K562 (cell line): ENCODE measurements at regions not wholly inside any gene's neighbourhood (a gene's known extent, or its start where the extent isn't known, plus 50 kb on each side); places are given as distances from the start of the nearest gene placed in this dataset.
A peak's percentile ranks its signal among the peaks of the same experiment; 100 is the strongest.

Source experiments
- ATAC-seq: fragments of 200-7000 bp; cut with Tn5 transposase; 3 replicates; pipeline ENCODE4 v1.9.1; 2020; ENCODE audit warnings: moderate library complexity
- BruUV-seq: library from RNA; stranded (reverse); fragments of 400-500 nt; replicated peaks from 2 replicates; lab custom pipeline; 2021; lab: Mats Ljungman, UMichigan
- CTCF ChIA-PET: fragments of 300-600 bp; formaldehyde crosslinking; extraction: SDS; loops from one replicate; lab custom pipeline; 2021; ENCODE audit warnings: low intra/inter-chr PET ratio; lab: Yijun Ruan, JAX
- POLR2A ChIA-PET: fragments of 300-600, 350-650 bp; sonication (Branson Sonifier 250); formaldehyde crosslinking; extraction: SDS; loops from one replicate; lab custom pipeline; 2021; ENCODE audit warnings: antibody characterized with exemption, inconsistent platforms; lab: Yijun Ruan, JAX
- DNase-seq, 4 experiments: peaks; one replicate each; pipeline versions ENCODE4 v3.0.0 to v3.0.0-alpha.2; 2011 to 2018; ENCODE audit warnings: low spot score in 3 of 4, mixed read lengths in 3 of 4; ENCODE audit errors: extremely low read depth in 1 of 4
- FAIRE-seq: peaks from 2 replicates; lab custom pipeline; 2011; peaks lifted over from hg19 to GRCh38; lab: Jason Lieb, UNC
- H2AFZ ChIP-seq: 2 replicates; pipeline ENCODE4 v1.6.0; 2011; ENCODE audit warnings: low read depth, low read length, control low read depth, inconsistent platforms
- H3K27ac ChIP-seq: fragments of 200-600 bp; 3 replicates; pipeline ENCODE4 v1.8.0; 2011; ENCODE audit warnings: low read depth, mild to moderate bottlenecking, control low read depth, inconsistent platforms, low read length, moderate library complexity, mixed read lengths; ENCODE audit errors: extremely low read depth
- H3K27me3 ChIP-seq, 2 experiments: fragments of 300-600 bp in 1 of 2; 2 replicates in 1 of 2; 3 replicates in 1 of 2; pipeline versions ENCODE4 v1.6.0 to v1.8.0; 2011; ENCODE audit warnings: inconsistent platforms in 2 of 2, low read length in 2 of 2, mild to moderate bottlenecking in 1 of 2, mixed read lengths in 1 of 2, moderate library complexity in 1 of 2; ENCODE audit not compliant: control insufficient read depth in 2 of 2, insufficient read depth in 2 of 2
- H3K36me3 ChIP-seq: fragments of 300-600 bp; 3 replicates; pipeline ENCODE4 v1.8.0; 2011; ENCODE audit warnings: mild to moderate bottlenecking, low read length, inconsistent platforms; ENCODE audit not compliant: control insufficient read depth, insufficient read depth
- H3K4me1 ChIP-seq, 2 experiments: fragments of 200-600 bp in 1 of 2; replicated peaks in 1 of 2; 2 replicates in 1 of 2; 3 replicates in 1 of 2; pipeline versions ENCODE4 v1.5.1 to v1.8.0; 2011; ENCODE audit warnings: inconsistent platforms in 2 of 2, low read length in 2 of 2, mild to moderate bottlenecking in 1 of 2, mixed read lengths in 1 of 2, moderate library complexity in 1 of 2; ENCODE audit not compliant: control insufficient read depth in 2 of 2, insufficient read depth in 2 of 2
- H3K4me2 ChIP-seq: 2 replicates; pipeline ENCODE4 v1.6.1; 2011; ENCODE audit warnings: low read length, control low read depth, inconsistent platforms, mixed read lengths; ENCODE audit not compliant: insufficient read depth
- H3K4me3 ChIP-seq: fragments of 200-600 bp; sonication (generic), shearing (Covaris generic); 2 replicates; pipeline ENCODE4 v1.5.1; 2016; ENCODE audit warnings: control low read depth, inconsistent platforms
- H3K79me2 ChIP-seq: fragments of 200-600 bp; 3 replicates; pipeline ENCODE4 v1.8.0; 2011; ENCODE audit warnings: low read length, inconsistent platforms; ENCODE audit not compliant: control insufficient read depth, insufficient read depth
- H3K9ac ChIP-seq, 2 experiments: 2 replicates each; pipeline versions ENCODE4 v1.6.0 to v1.6.1; 2011; ENCODE audit warnings: low read depth in 2 of 2, low read length in 2 of 2, control low read depth in 1 of 2, inconsistent platforms in 1 of 2, mild to moderate bottlenecking in 1 of 2, mixed read lengths in 1 of 2; ENCODE audit not compliant: insufficient read depth in 1 of 2
- H3K9me1 ChIP-seq: one replicate; pipeline ENCODE4 v1.6.0; 2011; ENCODE audit warnings: inconsistent platforms, mild to moderate bottlenecking, low read length, moderate library complexity; ENCODE audit not compliant: control insufficient read depth, insufficient read depth
- H3K9me3 ChIP-seq: replicated peaks from 2 replicates; pipeline ENCODE4 v1.5.1; 2011; ENCODE audit warnings: low read depth, low read length, inconsistent platforms; ENCODE audit not compliant: control insufficient read depth, insufficient read depth
- H4K20me1 ChIP-seq: replicated peaks from 2 replicates; pipeline ENCODE4 v1.6.1; 2011; ENCODE audit warnings: low read length, inconsistent platforms, mixed read lengths; ENCODE audit not compliant: control insufficient read depth, insufficient read depth
- KDM1A ChIP-seq, 2 experiments: fragments of 450-650 bp; IDR thresholded peaks; 2 replicates each; pipeline ENCODE4 v1.6.1; 2016; ENCODE audit warnings: mild to moderate bottlenecking in 2 of 2
- NFIC ChIP-seq: fragments of 450-650 bp; IDR thresholded peaks from 2 replicates; pipeline ENCODE4 v1.6.1; 2017; ENCODE audit warnings: mild to moderate bottlenecking, inconsistent platforms
- RUNX1 ChIP-seq: sonication (generic); IDR thresholded peaks from 2 replicates; pipeline ENCODE4 v1.6.1; 2016; ENCODE audit warnings: antibody characterized with exemption, low read depth
- ZNF121 ChIP-seq: sonication (generic); formaldehyde crosslinking; conservative IDR thresholded peaks from 2 replicates; pipeline ENCODE4 v1.8.0; 2022; ENCODE audit warnings: missing genetic modification reagents
- WGBS: fragments of 100-300 bp; shearing (Covaris generic); methylation state at CpG from one replicate; pipeline ENCODE4 v1.1.6; 2016; ENCODE audit warnings: low coverage, mixed read lengths; ENCODE audit not compliant: insufficient coverage; ENCODE audit errors: missing lambda C conversion rate; 5-methylcytosine and 5-hydroxymethylcytosine counted together
- in situ Hi-C: fragments of 300-500 bp; cut with MboI; formaldehyde crosslinking; loops from 4 replicates; pipeline ENCODE4 v1.15.0; 2018; ENCODE audit warnings: inconsistent platforms, mixed read lengths
- intact Hi-C: fragments of 100-400 bp; cut with micrococcal nuclease; formaldehyde crosslinking; loops from 2 replicates; pipeline ENCODE4 v1.14.2; 2022
- TF ChIP-seq, protein P1 (sequence below): fragments of 450-650 bp; IDR thresholded peaks from 2 replicates; pipeline ENCODE4 v1.6.1; 2016; ENCODE audit warnings: mild to moderate bottlenecking, moderate library complexity

DNA sequence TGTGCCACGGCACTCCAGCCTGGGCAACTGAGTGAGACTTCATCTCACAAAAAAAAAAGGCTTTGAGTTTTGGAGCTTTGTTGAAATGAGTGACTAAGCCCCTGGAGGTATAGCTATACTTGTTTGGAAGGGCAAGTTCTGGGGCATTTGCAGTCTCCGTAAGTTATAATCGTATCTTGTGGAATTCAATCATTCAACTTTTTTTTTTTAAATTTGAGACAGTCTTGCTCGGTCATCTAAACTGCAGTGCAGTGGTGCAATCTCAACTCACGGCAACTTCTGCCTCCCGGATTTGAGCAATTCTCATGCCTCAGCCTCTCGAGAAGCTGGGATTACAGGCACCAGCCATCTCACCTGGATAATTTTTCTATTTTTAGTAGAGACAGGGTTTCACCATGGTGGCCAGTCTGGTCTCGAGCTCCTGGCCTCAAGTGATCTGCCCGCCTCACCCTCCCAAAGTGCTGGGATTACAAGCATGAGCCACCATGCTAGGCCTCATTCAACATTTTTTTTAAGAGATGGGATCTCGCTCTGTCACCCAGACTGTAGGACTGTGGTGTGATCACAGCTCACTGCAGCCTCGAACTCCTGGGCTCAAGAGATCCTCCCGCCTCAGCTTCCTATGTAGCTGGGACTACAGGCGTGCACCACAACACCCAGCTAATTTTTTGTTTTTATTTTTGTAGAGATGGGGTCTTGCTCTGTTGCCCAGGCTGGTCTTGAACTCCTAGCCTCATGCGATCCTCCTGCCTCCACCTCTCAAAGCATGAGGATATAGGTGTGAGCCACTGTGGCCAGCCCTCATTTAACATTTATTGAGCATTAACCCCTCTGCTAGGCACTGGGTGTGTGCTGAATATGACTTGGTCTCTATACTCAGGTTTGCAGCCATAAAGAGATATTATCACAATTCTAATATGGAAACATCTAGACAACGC, 133.7 kb upstream of the MAP1LC3B2 start:
- in situ Hi-C loops = no loop called here
- Histone ChIP-seq H3K27me3 (no peaks in the 10 kb centered on the region), H3K4me3 (no peak overlapping the region)
- CTCF ChIA-PET = interaction anchor here (0.6 kb wide), 1 partner anchor 251 kb away, joined by 5 read pairs; no protein-coding TSS in a partner anchor
- FAIRE-seq (no peak), ATAC-seq (no peak)
- TF ChIP-seq ZNF121 (CRISPR knock-in tag) = peak; percentile 88
- TF ChIP-seq, protein P1, sequence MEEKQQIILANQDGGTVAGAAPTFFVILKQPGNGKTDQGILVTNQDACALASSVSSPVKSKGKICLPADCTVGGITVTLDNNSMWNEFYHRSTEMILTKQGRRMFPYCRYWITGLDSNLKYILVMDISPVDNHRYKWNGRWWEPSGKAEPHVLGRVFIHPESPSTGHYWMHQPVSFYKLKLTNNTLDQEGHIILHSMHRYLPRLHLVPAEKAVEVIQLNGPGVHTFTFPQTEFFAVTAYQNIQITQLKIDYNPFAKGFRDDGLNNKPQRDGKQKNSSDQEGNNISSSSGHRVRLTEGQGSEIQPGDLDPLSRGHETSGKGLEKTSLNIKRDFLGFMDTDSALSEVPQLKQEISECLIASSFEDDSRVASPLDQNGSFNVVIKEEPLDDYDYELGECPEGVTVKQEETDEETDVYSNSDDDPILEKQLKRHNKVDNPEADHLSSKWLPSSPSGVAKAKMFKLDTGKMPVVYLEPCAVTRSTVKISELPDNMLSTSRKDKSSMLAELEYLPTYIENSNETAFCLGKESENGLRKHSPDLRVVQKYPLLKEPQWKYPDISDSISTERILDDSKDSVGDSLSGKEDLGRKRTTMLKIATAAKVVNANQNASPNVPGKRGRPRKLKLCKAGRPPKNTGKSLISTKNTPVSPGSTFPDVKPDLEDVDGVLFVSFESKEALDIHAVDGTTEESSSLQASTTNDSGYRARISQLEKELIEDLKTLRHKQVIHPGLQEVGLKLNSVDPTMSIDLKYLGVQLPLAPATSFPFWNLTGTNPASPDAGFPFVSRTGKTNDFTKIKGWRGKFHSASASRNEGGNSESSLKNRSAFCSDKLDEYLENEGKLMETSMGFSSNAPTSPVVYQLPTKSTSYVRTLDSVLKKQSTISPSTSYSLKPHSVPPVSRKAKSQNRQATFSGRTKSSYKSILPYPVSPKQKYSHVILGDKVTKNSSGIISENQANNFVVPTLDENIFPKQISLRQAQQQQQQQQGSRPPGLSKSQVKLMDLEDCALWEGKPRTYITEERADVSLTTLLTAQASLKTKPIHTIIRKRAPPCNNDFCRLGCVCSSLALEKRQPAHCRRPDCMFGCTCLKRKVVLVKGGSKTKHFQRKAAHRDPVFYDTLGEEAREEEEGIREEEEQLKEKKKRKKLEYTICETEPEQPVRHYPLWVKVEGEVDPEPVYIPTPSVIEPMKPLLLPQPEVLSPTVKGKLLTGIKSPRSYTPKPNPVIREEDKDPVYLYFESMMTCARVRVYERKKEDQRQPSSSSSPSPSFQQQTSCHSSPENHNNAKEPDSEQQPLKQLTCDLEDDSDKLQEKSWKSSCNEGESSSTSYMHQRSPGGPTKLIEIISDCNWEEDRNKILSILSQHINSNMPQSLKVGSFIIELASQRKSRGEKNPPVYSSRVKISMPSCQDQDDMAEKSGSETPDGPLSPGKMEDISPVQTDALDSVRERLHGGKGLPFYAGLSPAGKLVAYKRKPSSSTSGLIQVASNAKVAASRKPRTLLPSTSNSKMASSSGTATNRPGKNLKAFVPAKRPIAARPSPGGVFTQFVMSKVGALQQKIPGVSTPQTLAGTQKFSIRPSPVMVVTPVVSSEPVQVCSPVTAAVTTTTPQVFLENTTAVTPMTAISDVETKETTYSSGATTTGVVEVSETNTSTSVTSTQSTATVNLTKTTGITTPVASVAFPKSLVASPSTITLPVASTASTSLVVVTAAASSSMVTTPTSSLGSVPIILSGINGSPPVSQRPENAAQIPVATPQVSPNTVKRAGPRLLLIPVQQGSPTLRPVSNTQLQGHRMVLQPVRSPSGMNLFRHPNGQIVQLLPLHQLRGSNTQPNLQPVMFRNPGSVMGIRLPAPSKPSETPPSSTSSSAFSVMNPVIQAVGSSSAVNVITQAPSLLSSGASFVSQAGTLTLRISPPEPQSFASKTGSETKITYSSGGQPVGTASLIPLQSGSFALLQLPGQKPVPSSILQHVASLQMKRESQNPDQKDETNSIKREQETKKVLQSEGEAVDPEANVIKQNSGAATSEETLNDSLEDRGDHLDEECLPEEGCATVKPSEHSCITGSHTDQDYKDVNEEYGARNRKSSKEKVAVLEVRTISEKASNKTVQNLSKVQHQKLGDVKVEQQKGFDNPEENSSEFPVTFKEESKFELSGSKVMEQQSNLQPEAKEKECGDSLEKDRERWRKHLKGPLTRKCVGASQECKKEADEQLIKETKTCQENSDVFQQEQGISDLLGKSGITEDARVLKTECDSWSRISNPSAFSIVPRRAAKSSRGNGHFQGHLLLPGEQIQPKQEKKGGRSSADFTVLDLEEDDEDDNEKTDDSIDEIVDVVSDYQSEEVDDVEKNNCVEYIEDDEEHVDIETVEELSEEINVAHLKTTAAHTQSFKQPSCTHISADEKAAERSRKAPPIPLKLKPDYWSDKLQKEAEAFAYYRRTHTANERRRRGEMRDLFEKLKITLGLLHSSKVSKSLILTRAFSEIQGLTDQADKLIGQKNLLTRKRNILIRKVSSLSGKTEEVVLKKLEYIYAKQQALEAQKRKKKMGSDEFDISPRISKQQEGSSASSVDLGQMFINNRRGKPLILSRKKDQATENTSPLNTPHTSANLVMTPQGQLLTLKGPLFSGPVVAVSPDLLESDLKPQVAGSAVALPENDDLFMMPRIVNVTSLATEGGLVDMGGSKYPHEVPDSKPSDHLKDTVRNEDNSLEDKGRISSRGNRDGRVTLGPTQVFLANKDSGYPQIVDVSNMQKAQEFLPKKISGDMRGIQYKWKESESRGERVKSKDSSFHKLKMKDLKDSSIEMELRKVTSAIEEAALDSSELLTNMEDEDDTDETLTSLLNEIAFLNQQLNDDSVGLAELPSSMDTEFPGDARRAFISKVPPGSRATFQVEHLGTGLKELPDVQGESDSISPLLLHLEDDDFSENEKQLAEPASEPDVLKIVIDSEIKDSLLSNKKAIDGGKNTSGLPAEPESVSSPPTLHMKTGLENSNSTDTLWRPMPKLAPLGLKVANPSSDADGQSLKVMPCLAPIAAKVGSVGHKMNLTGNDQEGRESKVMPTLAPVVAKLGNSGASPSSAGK = peak; percentile 54
- no peak for TF ChIP-seq RUNX1
- TF ChIP-seq NFIC = no peak
- 0 out of 4 replicates have a peak, but pooled peaks of 1 of the 2 experiments have one; percentile 14 for TF ChIP-seq KDM1A (IDR thresholded peaks at IDR 0.05)
- TF ChIP-seq, all 486 proteins: peak for 3
- Histone ChIP-seq H3K9ac (no peak overlapping the region), H4K20me1 (no peaks in the 10 kb centered on the region), H3K9me1 (no peaks in the 10 kb centered on the region), H3K4me2 (no peak overlapping the region), H3K27ac (no peak overlapping the region), H3K4me1 (peaks cover 24 to 26% of the 10 kb centered on the region in 2 experiments), H2AFZ (peak overlapping the region; percentile 64), H3K79me2 (no peaks in the 10 kb centered on the region), H3K36me3 (no peaks in the 10 kb centered on the region), H3K9me3 (peaks cover 2% of the 10 kb centered on the region; the same call in 1 of the 2 replicates)
- intact Hi-C loops = loop anchor here (5.0 kb wide), 1 partner anchor 143 kb away; no protein-coding TSS in a partner anchor
- BruUV-seq = no TSS peak
- 79% methylated on average over 15 of the region's 15 CpGs for WGBS
- POLR2A ChIA-PET = interaction anchor here (0.6 to 0.7 kb wide), 2 partner anchors 237 to 426 kb away, joined by 3 to 4 read pairs; no protein-coding TSS in a partner anchor
- DNase-seq = no peak
